HFFc6 (cell line): ENCODE measurements at regions not wholly inside any gene's neighbourhood (a gene's known extent, or its start where the extent isn't known, plus 50 kb on each side); places are given as distances from the start of the nearest gene placed in this dataset.
"Not testable (repeated sequence)": the region's sequence is repeated elsewhere in the genome, so short reads cannot be mapped to it uniquely, and the experiment has no call there.

Experiments used
- DNase-seq: peaks from one replicate; pipeline ENCODE4 v3.0.0-alpha.2; 2018
- H3K27ac Mint-ChIP-seq: 2 replicates; pipeline ENCODE4 v1.8.0; 2020; ENCODE audit warnings: mild to moderate bottlenecking, mixed read lengths
- H3K27me3 Mint-ChIP-seq: 2 replicates; pipeline ENCODE4 v1.8.0; 2021; ENCODE audit warnings: mild to moderate bottlenecking, moderate library complexity, mixed read lengths; ENCODE audit not compliant: insufficient read depth
- H3K36me3 Mint-ChIP-seq: 2 replicates; pipeline ENCODE4 v1.8.0; 2021; ENCODE audit warnings: low read depth, mixed read lengths
- H3K4me1 Mint-ChIP-seq: 2 replicates; pipeline ENCODE4 v1.8.0; 2020; ENCODE audit warnings: low read depth, mixed read lengths
- H3K4me3 Mint-ChIP-seq: 2 replicates; pipeline ENCODE4 v1.8.0; 2020; ENCODE audit warnings: mild to moderate bottlenecking, moderate library complexity, mixed read lengths
- H3K9me3 Mint-ChIP-seq: 2 replicates; pipeline ENCODE4 v1.8.0; 2020; ENCODE audit warnings: mild to moderate bottlenecking, mixed read lengths

GRCh38 chr1:120647182-120647581 lies 76.6 kb upstream of the NBPF26 start:
- H3K36me3 Mint-ChIP-seq, DNase-seq: not testable (repeated sequence)

GRCh38 chr1:120648915-120649623 lies 74.7 kb upstream of the NBPF26 start:
- not testable (repeated sequence) for H3K36me3 Mint-ChIP-seq, H3K4me3 Mint-ChIP-seq, H3K9me3 Mint-ChIP-seq, H3K27me3 Mint-ChIP-seq, H3K4me1 Mint-ChIP-seq, DNase-seq, H3K27ac Mint-ChIP-seq

More at GRCh38 chr1:120647182-120647581, 76.6 kb upstream of the NBPF26 start:
- H3K4me3 Mint-ChIP-seq, H3K4me1 Mint-ChIP-seq, H3K9me3 Mint-ChIP-seq, H3K27me3 Mint-ChIP-seq, H3K27ac Mint-ChIP-seq: not testable (repeated sequence)

GRCh38 chr1:120649730-120650129 lies 74.0 kb upstream of the NBPF26 start:
- DNase-seq, H3K36me3 Mint-ChIP-seq, H3K27ac Mint-ChIP-seq, H3K4me1 Mint-ChIP-seq, H3K4me3 Mint-ChIP-seq, H3K9me3 Mint-ChIP-seq, H3K27me3 Mint-ChIP-seq: not testable (repeated sequence)

GRCh38 chr1:120654114-120654513 lies 69.6 kb upstream of the NBPF26 start:
- H3K9me3 Mint-ChIP-seq, H3K27me3 Mint-ChIP-seq, H3K4me1 Mint-ChIP-seq, H3K27ac Mint-ChIP-seq, H3K4me3 Mint-ChIP-seq, H3K36me3 Mint-ChIP-seq, DNase-seq: not testable (repeated sequence)

GRCh38 chr1:120655394-120655793 lies 68.4 kb upstream of the NBPF26 start:
- H3K36me3 Mint-ChIP-seq, H3K27ac Mint-ChIP-seq, H3K9me3 Mint-ChIP-seq, H3K4me3 Mint-ChIP-seq, DNase-seq, H3K4me1 Mint-ChIP-seq, H3K27me3 Mint-ChIP-seq: not testable (repeated sequence)

GRCh38 chr1:120656116-120656515 lies 67.6 kb upstream of the NBPF26 start:
- H3K4me3 Mint-ChIP-seq, H3K27me3 Mint-ChIP-seq, H3K4me1 Mint-ChIP-seq, DNase-seq, H3K36me3 Mint-ChIP-seq, H3K9me3 Mint-ChIP-seq, H3K27ac Mint-ChIP-seq: not testable (repeated sequence)

GRCh38 chr1:120657804-120658203 lies 65.9 kb upstream of the NBPF26 start:
- H3K36me3 Mint-ChIP-seq, H3K4me3 Mint-ChIP-seq, H3K27ac Mint-ChIP-seq, DNase-seq, H3K27me3 Mint-ChIP-seq, H3K4me1 Mint-ChIP-seq, H3K9me3 Mint-ChIP-seq: not testable (repeated sequence)

- H3K36me3 Mint-ChIP-seq, H3K4me1 Mint-ChIP-seq, DNase-seq, H3K27me3 Mint-ChIP-seq, H3K9me3 Mint-ChIP-seq, H3K27ac Mint-ChIP-seq, H3K4me3 Mint-ChIP-seq: not testable (repeated sequence)
Measured at GRCh38 chr1:120658622-120659021, 65.1 kb upstream of the NBPF26 start.

GRCh38 chr1:120659133-120659532 lies 64.6 kb upstream of the NBPF26 start:
- not testable (repeated sequence) for DNase-seq, H3K4me1 Mint-ChIP-seq, H3K27ac Mint-ChIP-seq, H3K4me3 Mint-ChIP-seq, H3K27me3 Mint-ChIP-seq, H3K9me3 Mint-ChIP-seq, H3K36me3 Mint-ChIP-seq

- H3K9me3 Mint-ChIP-seq, H3K36me3 Mint-ChIP-seq, DNase-seq, H3K27me3 Mint-ChIP-seq, H3K4me1 Mint-ChIP-seq: not testable (repeated sequence)
- Mint-ChIP-seq H3K27ac (peak overlapping the region; percentile 90), H3K4me3 (peak overlapping the region; percentile 97)
Measured at GRCh38 chr1:120664376-120665249, 59.1 kb upstream of the NBPF26 start.

GRCh38 chr1:120665250-120665577 lies 58.5 kb upstream of the NBPF26 start:
- peak; percentile 43 for DNase-seq
- not testable (repeated sequence) for H3K27me3 Mint-ChIP-seq, H3K36me3 Mint-ChIP-seq, H3K4me1 Mint-ChIP-seq, H3K9me3 Mint-ChIP-seq
- Mint-ChIP-seq H3K4me3 (peak overlapping the region; percentile 97), H3K27ac (peak overlapping the region; percentile 90)

GRCh38 chr1:120668187-120668586 lies 55.6 kb upstream of the NBPF26 start:
- H3K27ac Mint-ChIP-seq, H3K9me3 Mint-ChIP-seq, DNase-seq, H3K27me3 Mint-ChIP-seq, H3K4me3 Mint-ChIP-seq, H3K4me1 Mint-ChIP-seq, H3K36me3 Mint-ChIP-seq: not testable (repeated sequence)
